ENCODE measurements at regions not wholly inside any gene's neighbourhood (a gene's known extent, or its start where the extent isn't known, plus 50 kb on each side); places are given as distances from the start of the nearest gene placed in this dataset.

GRCh38 chr5:137808503-137809135 lies 54.5 kb upstream of the HNRNPA0 start:
- Mint-ChIP-seq H3K27ac (no peak overlapping the region), H3K4me1 (ENCODE audit: low read depth) (no peaks in the 10 kb centered on the region), H3K27me3 (ENCODE audit: low read depth) (no peaks in the 10 kb centered on the region), H3K4me3 (no peak overlapping the region), H3K36me3 (ENCODE audit: low read depth) (no peaks in the 10 kb centered on the region), H3K9me3 (ENCODE audit: insufficient read depth) (no peaks in the 10 kb centered on the region)
- ChIA-PET POLR2A (no interaction called here), CTCF (no interaction called here)
- DNase-seq (no peak), ATAC-seq (no peak)

GRCh38 chr5:137815202-137815990 lies 52.3 kb upstream of the MYOT start:
- no peaks in the 10 kb centered on the region for H3K36me3 Mint-ChIP-seq (ENCODE audit: low read depth)
- CTCF ChIA-PET, result interaction anchor here (1.1 to 1.2 kb wide), 3 partner anchors 10 to 186 kb away, joined by 3 to 6 read pairs (median 3); no protein-coding TSS in a partner anchor
- no peak for ATAC-seq
- H3K4me1 Mint-ChIP-seq (ENCODE audit: low read depth), result no peaks in the 10 kb centered on the region
- H3K4me3 Mint-ChIP-seq, result no peak overlapping the region
- POLR2A ChIA-PET, result interaction anchor here (0.5 kb wide), 1 partner anchor 62 kb away, joined by 3 read pairs; no protein-coding TSS in a partner anchor
- H3K27me3 Mint-ChIP-seq (ENCODE audit: low read depth), result peaks cover 3% of the 10 kb centered on the region
- no peak for DNase-seq
- H3K27ac Mint-ChIP-seq, result no peak overlapping the region
- no peaks in the 10 kb centered on the region for H3K9me3 Mint-ChIP-seq (ENCODE audit: insufficient read depth)

Measured in activated CD8-positive, alpha-beta T cell treated with anti-CD3 and anti-CD28 coated beads, Interleukin-2, amount 10 ng/mL, durations not matched to agents 7 days and 5 days (primary cell).